GM12878 (cell line): ENCODE measurements at regions not wholly inside any gene's neighbourhood (a gene's known extent, or its start where the extent isn't known, plus 50 kb on each side); places are given as distances from the start of the nearest gene placed in this dataset.

Experiments used
- ATAC-seq: fragments of 200-7000 bp; cut with Tn5 transposase; 3 replicates; pipeline ENCODE4 v1.9.1; 2020; ENCODE audit warnings: mild to moderate bottlenecking, moderate library complexity
- BruUV-seq: library from RNA; stranded (reverse); fragments of 400-500 nt; replicated peaks from 2 replicates; lab custom pipeline; 2021; lab: Mats Ljungman, UMichigan
- CTCF ChIA-PET: fragments of 300-600 bp; sonication (Branson Sonifier 250); formaldehyde crosslinking; extraction: SDS; loops from one replicate; lab custom pipeline; 2021; ENCODE audit warnings: inconsistent platforms; lab: Yijun Ruan, JAX
- POLR2A ChIA-PET: fragments of 350-600 bp; formaldehyde crosslinking; extraction: SDS; loops from one replicate; lab custom pipeline; 2021; ENCODE audit warnings: inconsistent platforms; lab: Charles Lee
- RAD21 ChIA-PET: fragments of 300-600 bp; sonication (Branson Sonifier 250); formaldehyde crosslinking; loops from one replicate; lab custom pipeline; 2023; ENCODE audit warnings: antibody characterized with exemption; ENCODE audit not compliant: unreplicated experiment; lab: Charles Lee
- SMC1A ChIA-PET: fragments of 300-600 bp; sonication (Branson Sonifier 250); formaldehyde crosslinking; loops from one replicate; lab custom pipeline; 2023; ENCODE audit not compliant: unreplicated experiment, uncharacterized antibody; lab: Charles Lee
- DNase-seq: peaks from one replicate; pipeline ENCODE4 v3.0.0-alpha.2; 2011; ENCODE audit warnings: low read depth, low spot score
- FAIRE-seq: peaks from 3 replicates; lab custom pipeline; 2011; peaks lifted over from hg19 to GRCh38; lab: Jason Lieb, UNC
- H2AFZ ChIP-seq: 2 replicates; pipeline ENCODE4 v1.6.0; 2011; ENCODE audit warnings: low read depth, low read length, control low read depth; ENCODE audit not compliant: control insufficient read depth
- H3K27ac ChIP-seq: 2 replicates; pipeline ENCODE4 v1.5.1; 2011; ENCODE audit warnings: control low read depth; ENCODE audit not compliant: control insufficient read depth, insufficient read depth
- H3K27me3 ChIP-seq, 2 experiments: replicated peaks in 1 of 2; 2 replicates each; pipeline versions ENCODE4 v1.6.0 to v1.6.1; 2011; ENCODE audit warnings: low read length in 1 of 2; ENCODE audit not compliant: control insufficient read depth in 2 of 2, insufficient read depth in 2 of 2
- H3K36me3 ChIP-seq, 2 experiments: 2 replicates each; pipeline ENCODE4 v1.5.1; 2011; ENCODE audit warnings: low read length in 1 of 2; ENCODE audit not compliant: control insufficient read depth in 2 of 2, insufficient read depth in 2 of 2
- H3K4me1 ChIP-seq: 2 replicates; pipeline ENCODE4 v1.6.1; 2011; ENCODE audit warnings: mild to moderate bottlenecking, low read length, moderate library complexity, mixed read lengths; ENCODE audit not compliant: control insufficient read depth, insufficient read depth
- H3K4me2 ChIP-seq: 2 replicates; pipeline ENCODE4 v1.6.0; 2011; ENCODE audit warnings: control low read depth; ENCODE audit not compliant: control insufficient read depth, insufficient read depth
- H3K4me3 ChIP-seq: fragments of 200-600 bp; sonication (generic); 2 replicates; pipeline ENCODE4 v1.5.1; 2016
- H3K79me2 ChIP-seq: 2 replicates; pipeline ENCODE4 v1.6.0; 2011; ENCODE audit warnings: low read length; ENCODE audit not compliant: control insufficient read depth, insufficient read depth
- H3K9ac ChIP-seq: 2 replicates; pipeline ENCODE4 v1.8.0; 2011; ENCODE audit warnings: low read length, control low read depth, mixed read lengths; ENCODE audit not compliant: control insufficient read depth, insufficient read depth
- H3K9me3 ChIP-seq: replicated peaks from 3 replicates; pipeline ENCODE4 v1.5.1; 2011; ENCODE audit warnings: mild to moderate bottlenecking, low read length; ENCODE audit not compliant: control insufficient read depth, insufficient read depth
- H4K20me1 ChIP-seq: 2 replicates; pipeline ENCODE4 v1.6.0; 2011; ENCODE audit not compliant: control insufficient read depth, insufficient read depth
- CHD4 ChIP-seq: fragments of 200-600 bp; sonication (generic); IDR thresholded peaks from 2 replicates; pipeline ENCODE4 v1.6.1; 2016; ENCODE audit warnings: mild to moderate bottlenecking
- FOS ChIP-seq: IDR thresholded peaks from 3 replicates; pipeline ENCODE4 v1.6.1; 2011; ENCODE audit warnings: borderline replicate concordance; ENCODE audit not compliant: insufficient read length; ENCODE audit errors: extremely low read depth
- FOXM1 ChIP-seq: IDR thresholded peaks from 2 replicates; pipeline ENCODE4 v1.6.1; 2012; ENCODE audit warnings: low read depth, mild to moderate bottlenecking, inconsistent platforms, low read length, moderate library complexity
- MXI1 ChIP-seq: fragments of 150-350 bp; IDR thresholded peaks from 2 replicates; pipeline ENCODE4 v1.6.1; 2011; ENCODE audit warnings: low read depth, mild to moderate bottlenecking, inconsistent platforms, low read length, improper control_type of control experiment
- NR2C2 ChIP-seq: IDR thresholded peaks from 2 replicates; pipeline ENCODE4 v1.6.1; 2011; ENCODE audit warnings: borderline replicate concordance, low read depth; ENCODE audit not compliant: control insufficient read depth, insufficient read length
- PAX8 ChIP-seq: fragments of 450-650 bp; IDR thresholded peaks from 2 replicates; pipeline ENCODE4 v1.6.1; 2017; ENCODE audit warnings: mild to moderate bottlenecking, moderate library complexity
- RCOR1 ChIP-seq: conservative IDR thresholded peaks from 2 replicates; pipeline ENCODE4 v1.6.1; 2012; ENCODE audit warnings: low read depth, low read length, improper control_type of control experiment
- RFX5 ChIP-seq: IDR thresholded peaks from 2 replicates; pipeline ENCODE4 v1.6.1; 2011; ENCODE audit warnings: low read depth, low read length, improper control_type of control experiment
- RUNX3 ChIP-seq: IDR thresholded peaks from 2 replicates; pipeline ENCODE4 v1.6.1; 2012; ENCODE audit warnings: low read length, inconsistent platforms
- SMAD5 ChIP-seq: IDR thresholded peaks from 2 replicates; pipeline ENCODE4 v1.6.1; 2016; ENCODE audit warnings: antibody characterized with exemption, low read depth
- TARDBP ChIP-seq: IDR thresholded peaks from 2 replicates; pipeline ENCODE4 v1.6.1; 2016; ENCODE audit warnings: borderline replicate concordance
- WRNIP1 ChIP-seq: IDR thresholded peaks from 2 replicates; pipeline ENCODE4 v1.6.1; 2011; ENCODE audit warnings: low read depth, low read length, improper control_type of control experiment, borderline replicate concordance
- YBX1 ChIP-seq: fragments of 450-650 bp; IDR thresholded peaks from 2 replicates; pipeline ENCODE4 v1.6.1; 2016; ENCODE audit warnings: antibody characterized with exemption
- WGBS: methylation state at CpG from one replicate; pipeline ENCODE4 v1.1.6; 2016; ENCODE audit warnings: low lambda C conversion rate; ENCODE audit not compliant: insufficient replicate concordance, insufficient coverage; ENCODE audit errors: missing lambda C conversion rate; 5-methylcytosine and 5-hydroxymethylcytosine counted together
- in situ Hi-C: fragments of 300-500 bp; cut with MboI; formaldehyde crosslinking; loops from 9 replicates; pipeline ENCODE4 v1.14.3; 2018; ENCODE audit warnings: mixed read lengths
- intact Hi-C: fragments of 100-400 bp; cut with micrococcal nuclease; formaldehyde crosslinking; loops from one replicate; pipeline ENCODE4 v1.14.2; 2022; ENCODE audit not compliant: unreplicated experiment
- TF ChIP-seq, protein P1 (sequence below): fragments of 150-350 bp; IDR thresholded peaks from 2 replicates; pipeline ENCODE4 v1.6.1; 2016; ENCODE audit warnings: low read depth, low read length
- TF ChIP-seq, protein P2 (sequence below): fragments of 450-650 bp; IDR thresholded peaks from 2 replicates; pipeline ENCODE4 v1.6.1; 2016; ENCODE audit warnings: mild to moderate bottlenecking, moderate library complexity, borderline replicate concordance
- TF ChIP-seq, protein P3 (sequence below): IDR thresholded peaks from 2 replicates; pipeline ENCODE4 v1.6.1; 2012; ENCODE audit warnings: mild to moderate bottlenecking, low read depth, low read length

DNA sequence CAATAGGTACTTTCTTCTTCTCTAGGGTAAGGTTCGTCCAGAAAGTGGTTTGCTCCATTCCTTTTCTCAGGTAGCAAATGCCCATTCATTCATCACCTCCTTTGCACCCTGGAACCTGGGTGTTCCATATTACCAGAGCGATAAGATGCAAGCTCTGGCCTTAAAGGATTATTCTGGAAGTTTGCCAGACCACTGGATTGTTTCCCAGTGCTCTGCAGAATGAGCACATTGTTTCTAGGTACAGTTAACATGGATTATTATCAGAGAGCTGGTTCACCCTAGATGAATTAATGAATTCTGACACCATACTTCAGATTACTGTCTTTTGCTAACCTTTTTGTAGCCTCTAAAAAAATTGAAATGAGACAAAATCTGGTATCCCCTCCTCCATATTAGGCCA is 170.9 kb upstream of the BMP4 start:
- intact Hi-C loops, result no loop called here
- BruUV-seq, result no TSS peak
- no peak for TF ChIP-seq NR2C2
- TF ChIP-seq RCOR1, result no peak
- TF ChIP-seq MXI1, result no peak
- no peak for TF ChIP-seq FOXM1
- TF ChIP-seq CHD4, result no peak
- no peak for TF ChIP-seq YBX1
- no peak for TF ChIP-seq WRNIP1
- no peak for TF ChIP-seq RFX5
- no peak for TF ChIP-seq SMAD5
- TF ChIP-seq PAX8, result no peak
- no peak for TF ChIP-seq FOS
- TF ChIP-seq, protein P1, sequence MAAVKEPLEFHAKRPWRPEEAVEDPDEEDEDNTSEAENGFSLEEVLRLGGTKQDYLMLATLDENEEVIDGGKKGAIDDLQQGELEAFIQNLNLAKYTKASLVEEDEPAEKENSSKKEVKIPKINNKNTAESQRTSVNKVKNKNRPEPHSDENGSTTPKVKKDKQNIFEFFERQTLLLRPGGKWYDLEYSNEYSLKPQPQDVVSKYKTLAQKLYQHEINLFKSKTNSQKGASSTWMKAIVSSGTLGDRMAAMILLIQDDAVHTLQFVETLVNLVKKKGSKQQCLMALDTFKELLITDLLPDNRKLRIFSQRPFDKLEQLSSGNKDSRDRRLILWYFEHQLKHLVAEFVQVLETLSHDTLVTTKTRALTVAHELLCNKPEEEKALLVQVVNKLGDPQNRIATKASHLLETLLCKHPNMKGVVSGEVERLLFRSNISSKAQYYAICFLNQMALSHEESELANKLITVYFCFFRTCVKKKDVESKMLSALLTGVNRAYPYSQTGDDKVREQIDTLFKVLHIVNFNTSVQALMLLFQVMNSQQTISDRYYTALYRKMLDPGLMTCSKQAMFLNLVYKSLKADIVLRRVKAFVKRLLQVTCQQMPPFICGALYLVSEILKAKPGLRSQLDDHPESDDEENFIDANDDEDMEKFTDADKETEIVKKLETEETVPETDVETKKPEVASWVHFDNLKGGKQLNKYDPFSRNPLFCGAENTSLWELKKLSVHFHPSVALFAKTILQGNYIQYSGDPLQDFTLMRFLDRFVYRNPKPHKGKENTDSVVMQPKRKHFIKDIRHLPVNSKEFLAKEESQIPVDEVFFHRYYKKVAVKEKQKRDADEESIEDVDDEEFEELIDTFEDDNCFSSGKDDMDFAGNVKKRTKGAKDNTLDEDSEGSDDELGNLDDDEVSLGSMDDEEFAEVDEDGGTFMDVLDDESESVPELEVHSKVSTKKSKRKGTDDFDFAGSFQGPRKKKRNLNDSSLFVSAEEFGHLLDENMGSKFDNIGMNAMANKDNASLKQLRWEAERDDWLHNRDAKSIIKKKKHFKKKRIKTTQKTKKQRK, result no peak
- TF ChIP-seq TARDBP, result no peak
- TF ChIP-seq, protein P2, sequence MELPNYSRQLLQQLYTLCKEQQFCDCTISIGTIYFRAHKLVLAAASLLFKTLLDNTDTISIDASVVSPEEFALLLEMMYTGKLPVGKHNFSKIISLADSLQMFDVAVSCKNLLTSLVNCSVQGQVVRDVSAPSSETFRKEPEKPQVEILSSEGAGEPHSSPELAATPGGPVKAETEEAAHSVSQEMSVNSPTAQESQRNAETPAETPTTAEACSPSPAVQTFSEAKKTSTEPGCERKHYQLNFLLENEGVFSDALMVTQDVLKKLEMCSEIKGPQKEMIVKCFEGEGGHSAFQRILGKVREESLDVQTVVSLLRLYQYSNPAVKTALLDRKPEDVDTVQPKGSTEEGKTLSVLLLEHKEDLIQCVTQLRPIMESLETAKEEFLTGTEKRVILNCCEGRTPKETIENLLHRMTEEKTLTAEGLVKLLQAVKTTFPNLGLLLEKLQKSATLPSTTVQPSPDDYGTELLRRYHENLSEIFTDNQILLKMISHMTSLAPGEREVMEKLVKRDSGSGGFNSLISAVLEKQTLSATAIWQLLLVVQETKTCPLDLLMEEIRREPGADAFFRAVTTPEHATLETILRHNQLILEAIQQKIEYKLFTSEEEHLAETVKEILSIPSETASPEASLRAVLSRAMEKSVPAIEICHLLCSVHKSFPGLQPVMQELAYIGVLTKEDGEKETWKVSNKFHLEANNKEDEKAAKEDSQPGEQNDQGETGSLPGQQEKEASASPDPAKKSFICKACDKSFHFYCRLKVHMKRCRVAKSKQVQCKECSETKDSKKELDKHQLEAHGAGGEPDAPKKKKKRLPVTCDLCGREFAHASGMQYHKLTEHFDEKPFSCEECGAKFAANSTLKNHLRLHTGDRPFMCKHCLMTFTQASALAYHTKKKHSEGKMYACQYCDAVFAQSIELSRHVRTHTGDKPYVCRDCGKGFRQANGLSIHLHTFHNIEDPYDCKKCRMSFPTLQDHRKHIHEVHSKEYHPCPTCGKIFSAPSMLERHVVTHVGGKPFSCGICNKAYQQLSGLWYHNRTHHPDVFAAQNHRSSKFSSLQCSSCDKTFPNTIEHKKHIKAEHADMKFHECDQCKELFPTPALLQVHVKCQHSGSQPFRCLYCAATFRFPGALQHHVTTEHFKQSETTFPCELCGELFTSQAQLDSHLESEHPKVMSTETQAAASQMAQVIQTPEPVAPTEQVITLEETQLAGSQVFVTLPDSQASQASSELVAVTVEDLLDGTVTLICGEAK, result no peak
- TF ChIP-seq, protein P3, sequence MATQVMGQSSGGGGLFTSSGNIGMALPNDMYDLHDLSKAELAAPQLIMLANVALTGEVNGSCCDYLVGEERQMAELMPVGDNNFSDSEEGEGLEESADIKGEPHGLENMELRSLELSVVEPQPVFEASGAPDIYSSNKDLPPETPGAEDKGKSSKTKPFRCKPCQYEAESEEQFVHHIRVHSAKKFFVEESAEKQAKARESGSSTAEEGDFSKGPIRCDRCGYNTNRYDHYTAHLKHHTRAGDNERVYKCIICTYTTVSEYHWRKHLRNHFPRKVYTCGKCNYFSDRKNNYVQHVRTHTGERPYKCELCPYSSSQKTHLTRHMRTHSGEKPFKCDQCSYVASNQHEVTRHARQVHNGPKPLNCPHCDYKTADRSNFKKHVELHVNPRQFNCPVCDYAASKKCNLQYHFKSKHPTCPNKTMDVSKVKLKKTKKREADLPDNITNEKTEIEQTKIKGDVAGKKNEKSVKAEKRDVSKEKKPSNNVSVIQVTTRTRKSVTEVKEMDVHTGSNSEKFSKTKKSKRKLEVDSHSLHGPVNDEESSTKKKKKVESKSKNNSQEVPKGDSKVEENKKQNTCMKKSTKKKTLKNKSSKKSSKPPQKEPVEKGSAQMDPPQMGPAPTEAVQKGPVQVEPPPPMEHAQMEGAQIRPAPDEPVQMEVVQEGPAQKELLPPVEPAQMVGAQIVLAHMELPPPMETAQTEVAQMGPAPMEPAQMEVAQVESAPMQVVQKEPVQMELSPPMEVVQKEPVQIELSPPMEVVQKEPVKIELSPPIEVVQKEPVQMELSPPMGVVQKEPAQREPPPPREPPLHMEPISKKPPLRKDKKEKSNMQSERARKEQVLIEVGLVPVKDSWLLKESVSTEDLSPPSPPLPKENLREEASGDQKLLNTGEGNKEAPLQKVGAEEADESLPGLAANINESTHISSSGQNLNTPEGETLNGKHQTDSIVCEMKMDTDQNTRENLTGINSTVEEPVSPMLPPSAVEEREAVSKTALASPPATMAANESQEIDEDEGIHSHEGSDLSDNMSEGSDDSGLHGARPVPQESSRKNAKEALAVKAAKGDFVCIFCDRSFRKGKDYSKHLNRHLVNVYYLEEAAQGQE, result no peak
- no peak for TF ChIP-seq RUNX3

More for the DNA sequence above, 170.9 kb upstream of the BMP4 start:
- H3K4me2 ChIP-seq, result no peak overlapping the region
- H4K20me1 ChIP-seq, result no peaks in the 10 kb centered on the region
- no peaks in the 10 kb centered on the region for H3K79me2 ChIP-seq
- FAIRE-seq (no peak), DNase-seq (no peak), ATAC-seq (no peak)
- SMC1A ChIA-PET, result no interaction called here
- H3K27me3 ChIP-seq, result no peaks in the 10 kb centered on the region
- no peaks in the 10 kb centered on the region for H3K36me3 ChIP-seq
- H3K4me1 ChIP-seq, result no peaks in the 10 kb centered on the region
- POLR2A ChIA-PET, result no interaction called here
- H3K27ac ChIP-seq, result no peak overlapping the region
- WGBS, result 0% methylated on average over 2 of the region's 2 CpGs
- H3K9me3 ChIP-seq, result no peaks in the 10 kb centered on the region
- CTCF ChIA-PET, result no interaction called here
- no peak overlapping the region for H2AFZ ChIP-seq
- H3K9ac ChIP-seq, result no peak overlapping the region
- RAD21 ChIA-PET, result no interaction called here
- H3K4me3 ChIP-seq, result no peak overlapping the region
- in situ Hi-C loops, result no loop called here
